ENCODE measurements at regions not wholly inside any gene's neighbourhood (a gene's known extent, or its start where the extent isn't known, plus 50 kb on each side); places are given as distances from the start of the nearest gene placed in this dataset.

GRCh38 chr1:219528633-219529032, 84.3 kb downstream of the ZC3H11B start:
- TF ChIP-seq NFIC (IDR thresholded peaks at IDR 0.05) (no peak), CREB1 (IDR thresholded peaks at IDR 0.05; ENCODE audit: low read depth) (no peak), FOXM1 (IDR thresholded peaks at IDR 0.05; ENCODE audit: borderline replicate concordance, low read depth) (no peak), REST (IDR thresholded peaks at IDR 0.05; ENCODE audit: low read depth) (no peak), YY1 (IDR thresholded peaks at IDR 0.05; ENCODE audit: low read depth) (no peak), EGR1 (IDR thresholded peaks at IDR 0.05) (no peak), MAX (IDR thresholded peaks at IDR 0.05) (no peak), EP300 (IDR thresholded peaks at IDR 0.05; ENCODE audit: borderline replicate concordance) (no peak), ZBTB7A (IDR thresholded peaks at IDR 0.05; ENCODE audit: low read depth) (no peak), CEBPB (IDR thresholded peaks at IDR 0.05) (no peak), TCF12 (IDR thresholded peaks at IDR 0.05; ENCODE audit: low read depth) (no peak), TEAD4 (IDR thresholded peaks at IDR 0.05) (no peak), USF1 (IDR thresholded peaks at IDR 0.05) (no peak), RAD21 (IDR thresholded peaks at IDR 0.05; ENCODE audit: low read depth) (no peak), TAF1 (IDR thresholded peaks at IDR 0.05; ENCODE audit: low read depth) (no peak)

GRCh38 chr1:219527994-219528393, 84.9 kb downstream of the ZC3H11B start:
- TF ChIP-seq CREB1 (IDR thresholded peaks at IDR 0.05; ENCODE audit: low read depth) (no peak), REST (IDR thresholded peaks at IDR 0.05; ENCODE audit: low read depth) (no peak), EP300 (IDR thresholded peaks at IDR 0.05; ENCODE audit: borderline replicate concordance) (no peak)

- TF ChIP-seq MAX (IDR thresholded peaks at IDR 0.05) (no peak), USF1 (IDR thresholded peaks at IDR 0.05) (no peak), YY1 (IDR thresholded peaks at IDR 0.05; ENCODE audit: low read depth) (no peak), EP300 (IDR thresholded peaks at IDR 0.05; ENCODE audit: borderline replicate concordance) (no peak), RAD21 (IDR thresholded peaks at IDR 0.05; ENCODE audit: low read depth) (no peak), TCF12 (IDR thresholded peaks at IDR 0.05; ENCODE audit: low read depth) (no peak), ZBTB7A (IDR thresholded peaks at IDR 0.05; ENCODE audit: low read depth) (no peak), TAF1 (IDR thresholded peaks at IDR 0.05; ENCODE audit: low read depth) (no peak), TEAD4 (IDR thresholded peaks at IDR 0.05) (no peak)
Observed at GRCh38 chr1:219526074-219526473, 86.8 kb downstream of the ZC3H11B start.

- TF ChIP-seq NFIC (IDR thresholded peaks at IDR 0.05): 0 out of 2 replicates have a peak, but pooled peaks have one; percentile 22
- TF ChIP-seq TAF1 (IDR thresholded peaks at IDR 0.05; ENCODE audit: low read depth): no peak
Observed at GRCh38 chr1:219523411-219523810, 89.5 kb downstream of the ZC3H11B start.

- TF ChIP-seq FOXM1 (IDR thresholded peaks at IDR 0.05; ENCODE audit: borderline replicate concordance, low read depth): no peak
- no peak for TF ChIP-seq USF1 (IDR thresholded peaks at IDR 0.05)
- no peak for TF ChIP-seq YY1 (IDR thresholded peaks at IDR 0.05; ENCODE audit: low read depth)
- TF ChIP-seq EGR1 (IDR thresholded peaks at IDR 0.05): no peak
Observed at GRCh38 chr1:219521325-219521724, 91.6 kb downstream of the ZC3H11B start.

GRCh38 chr1:219520241-219520640, 92.7 kb downstream of the ZC3H11B start:
- TF ChIP-seq CREB1 (IDR thresholded peaks at IDR 0.05; ENCODE audit: low read depth) (no peak), RAD21 (IDR thresholded peaks at IDR 0.05; ENCODE audit: low read depth) (no peak), MAX (IDR thresholded peaks at IDR 0.05) (no peak), EP300 (IDR thresholded peaks at IDR 0.05; ENCODE audit: borderline replicate concordance) (no peak), FOXM1 (IDR thresholded peaks at IDR 0.05; ENCODE audit: borderline replicate concordance, low read depth) (no peak), USF1 (IDR thresholded peaks at IDR 0.05) (no peak), EGR1 (IDR thresholded peaks at IDR 0.05) (no peak), TCF12 (IDR thresholded peaks at IDR 0.05; ENCODE audit: low read depth) (no peak), CEBPB (IDR thresholded peaks at IDR 0.05) (no peak), ZBTB7A (IDR thresholded peaks at IDR 0.05; ENCODE audit: low read depth) (no peak), TAF1 (IDR thresholded peaks at IDR 0.05; ENCODE audit: low read depth) (no peak), NFIC (IDR thresholded peaks at IDR 0.05) (no peak), YY1 (IDR thresholded peaks at IDR 0.05; ENCODE audit: low read depth) (no peak), TEAD4 (IDR thresholded peaks at IDR 0.05) (no peak), REST (IDR thresholded peaks at IDR 0.05; ENCODE audit: low read depth) (no peak)
